T-cell (primary cell): ENCODE measurements at regions not wholly inside any gene's neighbourhood (a gene's known extent, or its start where the extent isn't known, plus 50 kb on each side); places are given as distances from the start of the nearest gene placed in this dataset.

ENCODE experiments used
- ATAC-seq, 4 experiments: fragments of 200-7000 bp in 3 of 4; fragments of 150-1000 bp in 1 of 4; cut with Tn5 transposase; replicated peaks in 1 of 4; 1 replicate in 3 of 4; 2 replicates in 1 of 4; pipeline ENCODE4 v1.10.0; 2021; ENCODE audit warnings: moderate library complexity in 3 of 4, mild to moderate bottlenecking in 2 of 4, moderate number of reproducible peaks in 1 of 4
- CTCF ChIA-PET, 2 donors: fragments of 300-600 bp; sonication (Branson Sonifier 250); formaldehyde crosslinking; loops; one replicate each; lab custom pipeline; 2022; ENCODE audit warnings: antibody characterized with exemption in 2 of 2; lab: Charles Lee
- POLR2A ChIA-PET, 2 donors: fragments of 300-600 bp; sonication (Branson Sonifier 250); formaldehyde crosslinking; loops; one replicate each; lab custom pipeline; 2022; ENCODE audit warnings: antibody characterized with exemption in 2 of 2; lab: Charles Lee
- DNase-seq, 35 experiments: peaks; one replicate each; pipeline versions ENCODE4 v3.0.0 to v3.0.0-alpha.2; 2013 to 2023
- H3K27ac ChIP-seq: one replicate; pipeline ENCODE4 v1.5.1; 2013; ENCODE audit warnings: low read length
- H3K27me3 ChIP-seq, 2 experiments: replicated peaks in 1 of 2; 1 replicate in 1 of 2; 2 replicates in 1 of 2; pipeline versions ENCODE4 v1.6.1 to v1.7.0; 2013; ENCODE audit warnings: low read length in 1 of 2, mixed read lengths in 1 of 2; ENCODE audit not compliant: control insufficient read depth in 2 of 2, insufficient read depth in 2 of 2; ENCODE audit errors: extremely low read depth in 1 of 2
- H3K36me3 ChIP-seq, 2 donors: 1 replicate in 1 of 2; 2 replicates in 1 of 2; pipeline versions ENCODE4 v1.6.1 to v1.7.0; 2013; ENCODE audit warnings: low read length in 1 of 2; ENCODE audit not compliant: control insufficient read depth in 2 of 2, insufficient read depth in 1 of 2; ENCODE audit errors: extremely low read depth in 1 of 2
- H3K4me1 ChIP-seq, 2 experiments: 1 replicate in 1 of 2; 2 replicates in 1 of 2; pipeline versions ENCODE4 v1.6.1 to v1.7.0; 2013; ENCODE audit warnings: low read length in 2 of 2, mixed read lengths in 1 of 2; ENCODE audit not compliant: insufficient read depth in 2 of 2, control insufficient read depth in 1 of 2; ENCODE audit errors: extremely low read depth in 1 of 2
- H3K4me3 ChIP-seq, 2 donors: 1 replicate in 1 of 2; 2 replicates in 1 of 2; pipeline versions ENCODE4 v1.5.1 to v1.7.0; 2013; ENCODE audit warnings: mild to moderate bottlenecking in 2 of 2, low read length in 1 of 2, moderate library complexity in 1 of 2; ENCODE audit not compliant: control insufficient read depth in 1 of 2; ENCODE audit errors: extremely low read depth in 1 of 2
- H3K9me3 ChIP-seq: 2 replicates; pipeline ENCODE4 v1.7.0; 2013
- H3K27ac Mint-ChIP-seq, 2 donors: one replicate each; pipeline ENCODE4 v1.8.0; 2020 to 2021; ENCODE audit warnings: mild to moderate bottlenecking in 2 of 2, mixed read lengths in 2 of 2
- H3K27me3 Mint-ChIP-seq, 2 donors: one replicate each; pipeline ENCODE4 v1.8.0; 2021 to 2022; ENCODE audit warnings: mixed read lengths in 2 of 2
- H3K36me3 Mint-ChIP-seq: one replicate; pipeline ENCODE4 v1.8.0; 2021; ENCODE audit warnings: mixed read lengths
- H3K4me1 Mint-ChIP-seq, 3 donors: one replicate each; pipeline ENCODE4 v1.8.0; 2020 to 2022; ENCODE audit warnings: mixed read lengths in 3 of 3, mild to moderate bottlenecking in 1 of 3
- H3K4me3 Mint-ChIP-seq, 3 donors: one replicate each; pipeline ENCODE4 v1.8.0; 2020 to 2022; ENCODE audit warnings: mild to moderate bottlenecking in 3 of 3, mixed read lengths in 3 of 3, moderate library complexity in 3 of 3
- H3K9me3 Mint-ChIP-seq, 3 donors: one replicate each; pipeline ENCODE4 v1.8.0; 2020 to 2022; ENCODE audit warnings: mixed read lengths in 3 of 3
- WGBS: methylation state at CpG from one replicate; pipeline ENCODE4 v1.1.5; 2013; ENCODE audit warnings: missing lambda C conversion rate; ENCODE audit not compliant: insufficient coverage; 5-methylcytosine and 5-hydroxymethylcytosine counted together

GRCh38 chr15:95681836-95682544 is 648.5 kb upstream of the NR2F2 start:
- DNase-seq: no peak
- Mint-ChIP-seq H3K27me3 (peaks cover 2 to 4% of the 10 kb centered on the region in 2 donors), H3K4me1 (no peaks in the 10 kb centered on the region), H3K27ac (no peak overlapping the region), H3K4me3 (no peak overlapping the region), H3K36me3 (no peaks in the 10 kb centered on the region), H3K9me3 (no peaks in the 10 kb centered on the region)
- no peak overlapping the region for H3K27ac ChIP-seq
- no peak for ATAC-seq
- no peaks in the 10 kb centered on the region for H3K36me3 ChIP-seq
- no peaks in the 10 kb centered on the region for H3K9me3 ChIP-seq
- no peaks in the 10 kb centered on the region for H3K27me3 ChIP-seq
- 56% methylated on average over 2 of the region's 5 CpGs for WGBS
- CTCF ChIA-PET: no interaction called here
- no peak overlapping the region for H3K4me3 ChIP-seq
- POLR2A ChIA-PET: no interaction called here
- H3K4me1 ChIP-seq: no peaks in the 10 kb centered on the region

- ChIA-PET POLR2A (no interaction called here), CTCF (no interaction called here)
- Mint-ChIP-seq H3K36me3 (no peaks in the 10 kb centered on the region), H3K27ac (no peak overlapping the region), H3K9me3 (no peaks in the 10 kb centered on the region), H3K4me3 (no peak overlapping the region), H3K27me3 (peaks cover 0 to 7% of the 10 kb centered on the region in 2 donors), H3K4me1 (no peaks in the 10 kb centered on the region)
- H3K9me3 ChIP-seq: no peaks in the 10 kb centered on the region
- no peaks in the 10 kb centered on the region for H3K27me3 ChIP-seq
- no peaks in the 10 kb centered on the region for H3K36me3 ChIP-seq
- H3K4me3 ChIP-seq: no peak overlapping the region
- DNase-seq (no peak), ATAC-seq (no peak)
- H3K27ac ChIP-seq: no peak overlapping the region
- no CpG with 5 or more reads among the region's 4 CpGs for WGBS
- H3K4me1 ChIP-seq: no peaks in the 10 kb centered on the region
These were observed 646.4 kb upstream of the NR2F2 start for GRCh38 chr15:95684126-95684525.

- no peaks in the 10 kb centered on the region for H3K9me3 ChIP-seq
- ChIA-PET CTCF (no interaction called here), POLR2A (no interaction called here)
- no peaks in the 10 kb centered on the region for H3K36me3 ChIP-seq
- Mint-ChIP-seq H3K9me3 (no peaks in the 10 kb centered on the region), H3K36me3 (no peaks in the 10 kb centered on the region), H3K4me3 (no peak overlapping the region), H3K4me1 (no peaks in the 10 kb centered on the region), H3K27me3 (peaks cover 0 to 7% of the 10 kb centered on the region in 2 donors), H3K27ac (no peak overlapping the region)
- no peak overlapping the region for H3K4me3 ChIP-seq
- no peaks in the 10 kb centered on the region for H3K4me1 ChIP-seq
- DNase-seq: no peak
- no peak for ATAC-seq
- no CpG with 5 or more reads among the region's 1 CpG for WGBS
- no peaks in the 10 kb centered on the region for H3K27me3 ChIP-seq
- H3K27ac ChIP-seq: no peak overlapping the region
These were observed 645.8 kb upstream of the NR2F2 start for GRCh38 chr15:95684693-95685115.

- Histone ChIP-seq H3K4me3 (no peak overlapping the region), H3K4me1 (no peaks in the 10 kb centered on the region), H3K9me3 (no peaks in the 10 kb centered on the region), H3K27me3 (no peaks in the 10 kb centered on the region), H3K27ac (no peak overlapping the region), H3K36me3 (no peaks in the 10 kb centered on the region)
- no peaks in the 10 kb centered on the region for H3K4me1 Mint-ChIP-seq
- no peak for ATAC-seq
- H3K27me3 Mint-ChIP-seq: peaks cover 0 to 7% of the 10 kb centered on the region in 2 donors
- ChIA-PET CTCF (no interaction called here), POLR2A (no interaction called here)
- H3K27ac Mint-ChIP-seq: no peak overlapping the region
- H3K9me3 Mint-ChIP-seq: no peaks in the 10 kb centered on the region
- no peak for DNase-seq
- no CpG with 5 or more reads among the region's 1 CpG for WGBS
- H3K36me3 Mint-ChIP-seq: no peaks in the 10 kb centered on the region
- H3K4me3 Mint-ChIP-seq: no peak overlapping the region
These were observed 643.4 kb upstream of the NR2F2 start for GRCh38 chr15:95687061-95687460.

GRCh38 chr15:95687686-95688085 is 642.8 kb upstream of the NR2F2 start:
- Histone ChIP-seq H3K4me1 (no peaks in the 10 kb centered on the region), H3K36me3 (no peaks in the 10 kb centered on the region), H3K4me3 (no peak overlapping the region), H3K9me3 (no peaks in the 10 kb centered on the region), H3K27me3 (no peaks in the 10 kb centered on the region), H3K27ac (no peak overlapping the region)
- ChIA-PET POLR2A (no interaction called here), CTCF (no interaction called here)
- Mint-ChIP-seq H3K36me3 (no peaks in the 10 kb centered on the region), H3K27me3 (peaks cover 0 to 7% of the 10 kb centered on the region in 2 donors), H3K27ac (no peak overlapping the region), H3K9me3 (peaks cover 0 to 4% (median 0%) of the 10 kb centered on the region in 3 donors), H3K4me3 (no peak overlapping the region), H3K4me1 (no peaks in the 10 kb centered on the region)
- ATAC-seq (no peak), DNase-seq (no peak)
- WGBS: 100% methylated on average over 1 of the region's 2 CpGs

GRCh38 chr15:95690631-95691340 is 639.7 kb upstream of the NR2F2 start:
- 91% methylated on average over 2 of the region's 7 CpGs for WGBS
- Mint-ChIP-seq H3K4me1 (no peaks in the 10 kb centered on the region), H3K27me3 (peaks cover 0 to 5% of the 10 kb centered on the region in 2 donors), H3K9me3 (peaks cover 11 to 27% (median 17%) of the 10 kb centered on the region in 3 donors), H3K4me3 (no peak overlapping the region), H3K27ac (no peak overlapping the region), H3K36me3 (no peaks in the 10 kb centered on the region)
- no peaks in the 10 kb centered on the region for H3K36me3 ChIP-seq
- H3K9me3 ChIP-seq: peaks cover 4% of the 10 kb centered on the region
- DNase-seq (no peak), ATAC-seq (no peak)
- no peaks in the 10 kb centered on the region for H3K27me3 ChIP-seq
- CTCF ChIA-PET: no interaction called here
- no peak overlapping the region for H3K4me3 ChIP-seq
- H3K4me1 ChIP-seq: no peaks in the 10 kb centered on the region
- no peak overlapping the region for H3K27ac ChIP-seq
- POLR2A ChIA-PET: interaction anchor here in 1 of 2 donors (0.7 kb wide), 1 partner anchor 16 kb away, joined by 4 read pairs; no protein-coding TSS in a partner anchor
